PC-3 (cell line): ENCODE measurements at regions not wholly inside any gene's neighbourhood (a gene's known extent, or its start where the extent isn't known, plus 50 kb on each side); places are given as distances from the start of the nearest gene placed in this dataset.
"Not testable (repeated sequence)": the region's sequence is repeated elsewhere in the genome, so short reads cannot be mapped to it uniquely, and the experiment has no call there.

Source experiments
- ATAC-seq: fragments of 200-7000 bp; cut with Tn5 transposase; 2 replicates; pipeline ENCODE4 v1.9.1; 2020; ENCODE audit warnings: mild to moderate bottlenecking, moderate library complexity
- BruUV-seq: library from RNA; stranded (reverse); fragments of 400-500 nt; replicated peaks from 2 replicates; lab custom pipeline; 2021; lab: Mats Ljungman, UMichigan
- CTCF ChIA-PET: fragments of 300-600 bp; sonication (Branson Sonifier 250); formaldehyde crosslinking; loops from one replicate; lab custom pipeline; 2022; ENCODE audit warnings: antibody characterized with exemption; lab: Charles Lee
- POLR2A ChIA-PET: fragments of 300-600 bp; sonication (Branson Sonifier 250); formaldehyde crosslinking; loops from one replicate; lab custom pipeline; 2022; ENCODE audit warnings: antibody characterized with exemption; ENCODE audit not compliant: unreplicated experiment; lab: Charles Lee
- DNase-seq: peaks from one replicate; pipeline ENCODE4 v3.0.0-alpha.2; 2015
- H2AFZ ChIP-seq: fragments of 300-600 bp; sonication (generic); 2 replicates; pipeline ENCODE4 v1.6.0; 2016; ENCODE audit warnings: antibody characterized with exemption, low read length
- H3F3A ChIP-seq: fragments of 300-600 bp; sonication (generic); one replicate; pipeline ENCODE4 v1.6.0; 2017; ENCODE audit warnings: antibody characterized with exemption, low read length, control low read depth, mild to moderate bottlenecking; ENCODE audit not compliant: unreplicated experiment
- H3K27ac ChIP-seq: fragments of 300-600 bp; sonication (generic); 2 replicates; pipeline ENCODE4 v1.5.1; 2016; ENCODE audit warnings: mild to moderate bottlenecking, low read length
- H3K27me3 ChIP-seq: fragments of 300-600 bp; sonication (generic); 2 replicates; pipeline ENCODE4 v1.6.1; 2016; ENCODE audit warnings: low read length, mixed read lengths
- H3K36me3 ChIP-seq: fragments of 300-600 bp; sonication (generic); 2 replicates; pipeline ENCODE4 v1.6.1; 2016; ENCODE audit warnings: low read depth, mixed run types, low read length, mixed read lengths
- H3K4me1 ChIP-seq: fragments of 300-600 bp; sonication (generic); 2 replicates; pipeline ENCODE4 v1.5.1; 2016; ENCODE audit warnings: low read length; ENCODE audit not compliant: insufficient read depth
- H3K4me2 ChIP-seq: fragments of 300-600 bp; sonication (generic); 2 replicates; pipeline ENCODE4 v1.6.0; 2016; ENCODE audit warnings: low read length
- H3K4me3 ChIP-seq: fragments of 300-600 bp; sonication (generic); 2 replicates; pipeline ENCODE4 v1.5.1; 2016; ENCODE audit warnings: mild to moderate bottlenecking, low read length, mixed read lengths
- H3K79me2 ChIP-seq: fragments of 300-600 bp; sonication (generic); 2 replicates; pipeline ENCODE4 v1.6.1; 2017; ENCODE audit warnings: low read length, mixed read lengths
- H3K9ac ChIP-seq: fragments of 300-600 bp; sonication (generic); 2 replicates; pipeline ENCODE4 v1.6.0; 2016; ENCODE audit warnings: mild to moderate bottlenecking, low read length
- H3K9me2 ChIP-seq: fragments of 300-600 bp; sonication (generic); replicated peaks from 2 replicates; pipeline ENCODE4 v1.6.1; 2016; ENCODE audit warnings: mixed run types, low read length, mixed read lengths
- H3K9me3 ChIP-seq: fragments of 300-600 bp; sonication (generic); 2 replicates; pipeline ENCODE4 v1.6.1; 2016; ENCODE audit warnings: low read length, mixed read lengths
- H4K20me1 ChIP-seq: fragments of 300-600 bp; sonication (generic); 2 replicates; pipeline ENCODE4 v1.6.1; 2016; ENCODE audit warnings: low read length, mixed read lengths
- CTCF ChIP-seq: fragments of 300-600 bp; sonication (generic); conservative IDR thresholded peaks from 2 replicates; pipeline ENCODE4 v1.5.1; 2017; ENCODE audit warnings: antibody characterized with exemption, low read depth, mild to moderate bottlenecking, low read length
- EZH2 ChIP-seq: fragments of 300-600 bp; sonication (generic); IDR thresholded peaks from one replicate; pipeline ENCODE4 v1.6.1; 2017; ENCODE audit warnings: antibody characterized with exemption, mild to moderate bottlenecking, low read length; ENCODE audit not compliant: unreplicated experiment
- EZH2phosphoT487 ChIP-seq: fragments of 300-600 bp; sonication (generic); IDR thresholded peaks from 2 replicates; pipeline ENCODE4 v1.6.1; 2018; ENCODE audit warnings: mild to moderate bottlenecking, antibody characterized with exemption, low read length, borderline replicate concordance
- intact Hi-C: fragments of 100-400 bp; cut with micrococcal nuclease; formaldehyde crosslinking; loops from 2 replicates; pipeline ENCODE4 v1.9.0; 2023

GRCh38 chr6:167219967-167220512 is 62.3 kb upstream of the GPR31 start:
- H3K9me2 ChIP-seq: no peaks in the 10 kb centered on the region
- H3K4me3 ChIP-seq: no peak overlapping the region
- no peaks in the 10 kb centered on the region for H3K36me3 ChIP-seq
- DNase-seq: no peak
- H3K4me2 ChIP-seq: no peak overlapping the region
- TF ChIP-seq EZH2phosphoT487 (no peak), EZH2 (no peak), CTCF (no peak)
- ChIA-PET CTCF (no interaction called here), POLR2A (no interaction called here)
- no peak for ATAC-seq
- no peak overlapping the region for H2AFZ ChIP-seq
- H3K27me3 ChIP-seq: peaks cover 15% of the 10 kb centered on the region
- BruUV-seq: no TSS peak
- H4K20me1 ChIP-seq: no peaks in the 10 kb centered on the region
- H3K9me3 ChIP-seq: no peaks in the 10 kb centered on the region
- no peaks in the 10 kb centered on the region for H3K4me1 ChIP-seq
- H3K9ac ChIP-seq: no peak overlapping the region
- no peaks in the 10 kb centered on the region for H3K79me2 ChIP-seq
- H3K27ac ChIP-seq: no peak overlapping the region
- no peaks in the 10 kb centered on the region for H3F3A ChIP-seq
- intact Hi-C loops: no loop called here

- Histone ChIP-seq H3K9ac (no peak overlapping the region), H3K4me1 (no peaks in the 10 kb centered on the region), H3F3A (no peaks in the 10 kb centered on the region), H4K20me1 (no peaks in the 10 kb centered on the region), H3K4me3 (no peak overlapping the region), H2AFZ (no peak overlapping the region), H3K4me2 (no peak overlapping the region), H3K9me3 (no peaks in the 10 kb centered on the region), H3K36me3 (no peaks in the 10 kb centered on the region), H3K27ac (no peak overlapping the region), H3K27me3 (peaks cover 27% of the 10 kb centered on the region), H3K9me2 (no peaks in the 10 kb centered on the region), H3K79me2 (no peaks in the 10 kb centered on the region)
- ChIA-PET CTCF (no interaction called here), POLR2A (no interaction called here)
- BruUV-seq: no TSS peak
- no peak for DNase-seq
- intact Hi-C loops: no loop called here
- no peak for ATAC-seq
- no peak for TF ChIP-seq CTCF
- no peak for TF ChIP-seq EZH2phosphoT487
- TF ChIP-seq EZH2: no peak
Measured at GRCh38 chr6:167221400-167222201, 63.8 kb upstream of the GPR31 start.

DNA sequence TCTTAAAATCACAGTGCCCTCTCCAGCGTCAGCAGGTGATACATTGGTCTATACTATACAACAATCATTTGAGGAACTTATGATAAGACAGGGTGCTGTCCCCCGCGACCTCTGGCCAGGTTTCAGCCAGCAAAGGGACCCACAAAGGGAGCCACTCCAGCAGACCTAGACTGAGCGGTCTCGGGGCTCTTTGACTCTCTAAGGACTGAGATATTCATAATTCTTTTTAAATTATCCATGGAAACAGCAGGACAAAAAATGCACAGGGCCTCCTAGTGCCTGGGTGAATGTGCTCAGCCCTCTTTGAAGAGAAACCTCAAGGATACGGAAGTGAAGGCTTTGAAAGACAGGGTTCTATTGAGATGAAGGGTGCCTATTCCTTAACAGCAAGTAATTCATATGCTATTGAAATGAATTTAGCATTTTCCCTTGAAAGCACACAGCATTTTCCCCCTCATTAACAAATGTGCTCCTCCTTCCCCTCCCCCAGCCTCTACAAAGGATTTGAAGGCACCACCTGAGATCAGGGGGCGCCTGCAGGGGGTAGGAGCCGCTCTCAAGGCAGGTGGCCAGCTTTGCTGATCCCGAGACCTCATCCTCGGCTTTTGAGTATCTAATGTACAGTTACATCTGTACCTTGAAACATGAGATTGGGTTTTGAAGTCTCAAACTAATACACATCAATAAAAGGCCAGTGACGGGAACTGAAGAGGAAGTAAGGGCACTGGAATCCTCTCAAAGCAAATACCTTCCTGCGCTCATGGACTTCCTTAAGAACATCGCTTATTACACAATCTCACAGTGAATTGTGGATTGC is 65.3 kb upstream of the UNC93A start:
- H3K4me2 ChIP-seq, CTCF ChIA-PET, ATAC-seq, H3K9me3 ChIP-seq, H2AFZ ChIP-seq, intact Hi-C loops, H3F3A ChIP-seq, H3K4me3 ChIP-seq, DNase-seq, H3K4me1 ChIP-seq, H3K79me2 ChIP-seq, H3K27ac ChIP-seq, BruUV-seq, H3K9me2 ChIP-seq, H3K9ac ChIP-seq, POLR2A ChIA-PET, H4K20me1 ChIP-seq, H3K36me3 ChIP-seq: not testable (repeated sequence)
- H3K27me3 ChIP-seq: peaks cover 60% of the 10 kb centered on the region
